ENCODE measurements at regions not wholly inside any gene's neighbourhood (a gene's known extent, or its start where the extent isn't known, plus 50 kb on each side); places are given as distances from the start of the nearest gene placed in this dataset.

DNA sequence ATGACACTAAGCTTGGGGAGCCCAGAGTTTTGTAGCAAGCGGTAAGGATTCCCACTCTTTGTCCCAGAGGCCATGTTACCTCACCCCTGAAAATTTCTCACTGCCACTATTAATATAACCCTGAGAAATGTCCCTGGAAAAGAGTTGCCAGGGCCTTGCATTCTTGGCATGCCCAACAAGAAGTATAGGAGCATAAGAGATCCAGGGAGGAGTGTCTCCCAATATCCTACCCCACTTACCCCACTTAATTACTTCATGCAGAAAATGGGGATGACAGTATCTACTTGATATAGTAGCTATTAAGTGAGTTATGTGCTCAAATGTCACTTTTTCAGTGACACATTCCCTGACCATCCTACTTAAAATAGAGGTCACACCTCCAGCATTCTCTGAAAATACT lies 120.5 kb upstream of the C1GALT1C1 start:
- WGBS (ENCODE audit: low lambda C conversion rate, missing lambda C conversion rate): 57% methylated on average over 1 of the region's 1 CpG
- Histone ChIP-seq H3K4me3 (no peak overlapping the region), H3K36me3 (replicated peaks; ENCODE audit: insufficient read depth, low read depth) (no peaks in the 10 kb centered on the region), H3K4me1 (ENCODE audit: insufficient read depth) (peaks cover 4% of the 10 kb centered on the region), H3K4me2 (no peak overlapping the region), H3K9me2 (replicated peaks; ENCODE audit: insufficient read depth) (no peaks in the 10 kb centered on the region), H4K20me1 (ENCODE audit: insufficient read depth, poor library complexity, severe bottlenecking) (no peaks in the 10 kb centered on the region), H2AFZ (no peak overlapping the region), H3K9me3 (ENCODE audit: low read depth) (no peaks in the 10 kb centered on the region), H3K79me2 (no peaks in the 10 kb centered on the region), H3K27ac (no peak overlapping the region), H3K27me3 (no peaks in the 10 kb centered on the region)
- no peak for DNase-seq (ENCODE audit: low spot score)
- TF ChIP-seq, protein P1, sequence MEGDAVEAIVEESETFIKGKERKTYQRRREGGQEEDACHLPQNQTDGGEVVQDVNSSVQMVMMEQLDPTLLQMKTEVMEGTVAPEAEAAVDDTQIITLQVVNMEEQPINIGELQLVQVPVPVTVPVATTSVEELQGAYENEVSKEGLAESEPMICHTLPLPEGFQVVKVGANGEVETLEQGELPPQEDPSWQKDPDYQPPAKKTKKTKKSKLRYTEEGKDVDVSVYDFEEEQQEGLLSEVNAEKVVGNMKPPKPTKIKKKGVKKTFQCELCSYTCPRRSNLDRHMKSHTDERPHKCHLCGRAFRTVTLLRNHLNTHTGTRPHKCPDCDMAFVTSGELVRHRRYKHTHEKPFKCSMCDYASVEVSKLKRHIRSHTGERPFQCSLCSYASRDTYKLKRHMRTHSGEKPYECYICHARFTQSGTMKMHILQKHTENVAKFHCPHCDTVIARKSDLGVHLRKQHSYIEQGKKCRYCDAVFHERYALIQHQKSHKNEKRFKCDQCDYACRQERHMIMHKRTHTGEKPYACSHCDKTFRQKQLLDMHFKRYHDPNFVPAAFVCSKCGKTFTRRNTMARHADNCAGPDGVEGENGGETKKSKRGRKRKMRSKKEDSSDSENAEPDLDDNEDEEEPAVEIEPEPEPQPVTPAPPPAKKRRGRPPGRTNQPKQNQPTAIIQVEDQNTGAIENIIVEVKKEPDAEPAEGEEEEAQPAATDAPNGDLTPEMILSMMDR (IDR thresholded peaks at IDR 0.05; ENCODE audit: poor library complexity): no peak
- TF ChIP-seq EZH2phosphoT487 (IDR thresholded peaks at IDR 0.05; ENCODE audit: low read depth, severe bottlenecking, unreplicated experiment): no peak
- TF ChIP-seq EZH2 (IDR thresholded peaks at IDR 0.05; ENCODE audit: borderline replicate concordance): no peak

DNA sequence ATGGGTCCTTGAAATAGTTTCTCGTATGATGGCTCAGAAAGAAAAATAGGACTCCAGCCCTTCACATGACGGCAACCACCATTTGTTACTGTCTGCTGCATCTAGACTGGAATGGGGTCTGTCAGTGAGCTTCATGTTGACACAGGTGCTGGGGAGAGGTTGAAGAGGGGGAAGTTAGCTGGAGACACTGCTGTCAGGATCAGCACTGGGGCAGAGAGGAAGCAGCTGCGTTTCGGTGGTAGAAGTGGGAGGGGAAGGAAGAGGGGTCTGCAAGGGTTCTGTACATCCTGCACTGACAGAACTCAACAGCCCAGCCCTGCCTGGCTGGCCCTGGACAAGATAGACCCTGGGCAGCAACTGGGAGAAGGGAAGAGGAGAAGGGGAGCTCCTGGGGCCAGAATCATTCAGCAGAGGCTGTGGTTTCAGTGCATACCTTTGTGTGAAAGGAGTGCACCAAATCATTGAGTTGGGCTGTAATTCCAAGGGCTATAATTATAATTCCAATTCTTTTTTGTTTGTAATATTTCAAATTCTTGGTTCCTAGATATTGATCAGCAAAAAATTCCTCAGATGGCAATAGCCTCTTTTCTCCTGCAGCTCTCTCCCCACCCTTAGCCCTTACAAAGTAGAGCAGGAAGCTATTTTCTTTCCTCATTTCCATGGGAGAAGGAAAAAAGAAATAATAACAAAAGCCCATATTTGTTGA lies 119.4 kb upstream of the C1GALT1C1 start:
- DNase-seq (ENCODE audit: low spot score): no peak
- Histone ChIP-seq H3K27ac (no peak overlapping the region), H3K9me3 (ENCODE audit: low read depth) (no peaks in the 10 kb centered on the region), H3K36me3 (replicated peaks; ENCODE audit: insufficient read depth, low read depth) (no peaks in the 10 kb centered on the region), H3K4me3 (no peak overlapping the region), H3K27me3 (no peaks in the 10 kb centered on the region), H4K20me1 (ENCODE audit: insufficient read depth, poor library complexity, severe bottlenecking) (no peaks in the 10 kb centered on the region), H3K79me2 (no peaks in the 10 kb centered on the region), H2AFZ (no peak overlapping the region), H3K4me1 (ENCODE audit: insufficient read depth) (peaks cover 4% of the 10 kb centered on the region), H3K9me2 (replicated peaks; ENCODE audit: insufficient read depth) (no peaks in the 10 kb centered on the region), H3K4me2 (no peak overlapping the region)
- TF ChIP-seq EZH2 (IDR thresholded peaks at IDR 0.05; ENCODE audit: borderline replicate concordance): no peak
- no peak for TF ChIP-seq EZH2phosphoT487 (IDR thresholded peaks at IDR 0.05; ENCODE audit: low read depth, severe bottlenecking, unreplicated experiment)
- TF ChIP-seq, protein P1 (IDR thresholded peaks at IDR 0.05; ENCODE audit: poor library complexity): no peak
- 73% methylated on average over 4 of the region's 4 CpGs for WGBS (ENCODE audit: low lambda C conversion rate, missing lambda C conversion rate)

DNA sequence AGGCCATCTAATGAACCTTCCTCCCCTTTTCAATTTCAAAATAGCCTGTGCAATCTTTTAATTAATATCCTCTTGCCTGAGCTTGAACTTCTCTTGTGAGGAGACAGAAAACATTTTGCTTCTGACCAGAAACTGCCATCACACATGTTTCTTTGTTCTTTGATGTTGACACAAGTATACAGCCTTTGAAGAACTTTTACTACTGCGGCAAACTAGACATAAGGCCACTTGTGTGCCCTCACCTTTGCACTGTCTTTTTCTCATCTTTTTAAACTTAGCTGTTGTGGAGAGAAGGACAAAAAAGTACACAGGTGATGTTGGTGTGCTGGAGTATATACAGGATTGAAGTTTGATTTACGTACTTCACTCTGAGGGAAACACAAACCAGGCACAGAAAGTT lies 116.3 kb upstream of the C1GALT1C1 start:
- no peak overlapping the region for H3K4me3 ChIP-seq
- no peaks in the 10 kb centered on the region for H3K79me2 ChIP-seq
- no peaks in the 10 kb centered on the region for H3K36me3 ChIP-seq (replicated peaks; ENCODE audit: insufficient read depth, low read depth)
- no peaks in the 10 kb centered on the region for H4K20me1 ChIP-seq (ENCODE audit: insufficient read depth, poor library complexity, severe bottlenecking)
- no peak overlapping the region for H3K27ac ChIP-seq
- no peaks in the 10 kb centered on the region for H3K4me1 ChIP-seq (ENCODE audit: insufficient read depth)
- no peak overlapping the region for H3K4me2 ChIP-seq
- H2AFZ ChIP-seq: no peak overlapping the region
- TF ChIP-seq, protein P1 (IDR thresholded peaks at IDR 0.05; ENCODE audit: poor library complexity): no peak
- TF ChIP-seq EZH2phosphoT487 (IDR thresholded peaks at IDR 0.05; ENCODE audit: low read depth, severe bottlenecking, unreplicated experiment): no peak
- no peak for TF ChIP-seq EZH2 (IDR thresholded peaks at IDR 0.05; ENCODE audit: borderline replicate concordance)
- no peaks in the 10 kb centered on the region for H3K9me3 ChIP-seq (ENCODE audit: low read depth)
- WGBS (ENCODE audit: low lambda C conversion rate, missing lambda C conversion rate): 64% methylated on average over 2 of the region's 2 CpGs
- H3K27me3 ChIP-seq: no peaks in the 10 kb centered on the region
- DNase-seq (ENCODE audit: low spot score): no peak
- H3K9me2 ChIP-seq (replicated peaks; ENCODE audit: insufficient read depth): no peaks in the 10 kb centered on the region
